ENCODE measurements at regions not wholly inside any gene's neighbourhood (a gene's known extent, or its start where the extent isn't known, plus 50 kb on each side); places are given as distances from the start of the nearest gene placed in this dataset.

GRCh38 chr13:21823949-21824348, 153.1 kb downstream of the FGF9 start:
- ChIA-PET CTCF (no interaction called here), POLR2A (no interaction called here)
- no peak for DNase-seq
- H3K27me3 Mint-ChIP-seq, result no peaks in the 10 kb centered on the region
- H3K4me1 Mint-ChIP-seq (ENCODE audit: low read depth), result no peaks in the 10 kb centered on the region
- H3K9me3 Mint-ChIP-seq, result no peaks in the 10 kb centered on the region
- intact Hi-C loops (cut with micrococcal nuclease), result no loop called here
- H3K27ac Mint-ChIP-seq, result no peak overlapping the region
- H3K36me3 Mint-ChIP-seq, result no peaks in the 10 kb centered on the region
- H3K4me3 Mint-ChIP-seq, result no peak overlapping the region

- Mint-ChIP-seq H3K27me3 (peaks cover 1% of the 10 kb centered on the region), H3K4me3 (no peak overlapping the region), H3K36me3 (no peaks in the 10 kb centered on the region), H3K27ac (no peak overlapping the region), H3K9me3 (no peaks in the 10 kb centered on the region), H3K4me1 (ENCODE audit: low read depth) (no peaks in the 10 kb centered on the region)
- intact Hi-C loops (cut with micrococcal nuclease), result no loop called here
- CTCF ChIA-PET, result no interaction called here
- POLR2A ChIA-PET, result no interaction called here
- DNase-seq, result no peak
Measured at GRCh38 chr13:21825186-21825585, 154.3 kb downstream of the FGF9 start.

- H3K27me3 Mint-ChIP-seq, result peaks cover 1% of the 10 kb centered on the region
- CTCF ChIA-PET, result no interaction called here
Measured at GRCh38 chr13:21825801-21826200, 154.9 kb downstream of the FGF9 start.

GRCh38 chr13:21826214-21827015, 155.5 kb downstream of the FGF9 start:
- POLR2A ChIA-PET, result no interaction called here
- Mint-ChIP-seq H3K27me3 (peaks cover 1% of the 10 kb centered on the region), H3K4me3 (no peak overlapping the region), H3K36me3 (no peaks in the 10 kb centered on the region), H3K4me1 (ENCODE audit: low read depth) (no peaks in the 10 kb centered on the region), H3K9me3 (no peaks in the 10 kb centered on the region), H3K27ac (no peak overlapping the region)
- no peak for DNase-seq
- CTCF ChIA-PET, result no interaction called here
- intact Hi-C loops (cut with micrococcal nuclease), result no loop called here

More at GRCh38 chr13:21825801-21826200, 154.9 kb downstream of the FGF9 start:
- Mint-ChIP-seq H3K4me3 (no peak overlapping the region), H3K36me3 (no peaks in the 10 kb centered on the region), H3K9me3 (no peaks in the 10 kb centered on the region), H3K4me1 (ENCODE audit: low read depth) (no peaks in the 10 kb centered on the region), H3K27ac (no peak overlapping the region)
- no peak for DNase-seq
- intact Hi-C loops (cut with micrococcal nuclease), result no loop called here
- POLR2A ChIA-PET, result no interaction called here

GRCh38 chr13:21831654-21832324, 160.9 kb downstream of the FGF9 start:
- Mint-ChIP-seq H3K9me3 (peaks cover 2% of the 10 kb centered on the region), H3K4me3 (no peak overlapping the region), H3K27ac (no peak overlapping the region), H3K27me3 (peaks cover 1% of the 10 kb centered on the region), H3K4me1 (ENCODE audit: low read depth) (no peaks in the 10 kb centered on the region), H3K36me3 (no peaks in the 10 kb centered on the region)
- ChIA-PET CTCF (no interaction called here), POLR2A (no interaction called here)
- DNase-seq, result no peak
- intact Hi-C loops (cut with micrococcal nuclease), result no loop called here

- Mint-ChIP-seq H3K27me3 (peaks cover 1% of the 10 kb centered on the region), H3K4me3 (no peak overlapping the region), H3K27ac (no peak overlapping the region), H3K36me3 (no peaks in the 10 kb centered on the region), H3K9me3 (peaks cover 2% of the 10 kb centered on the region), H3K4me1 (ENCODE audit: low read depth) (no peaks in the 10 kb centered on the region)
- ChIA-PET POLR2A (no interaction called here), CTCF (no interaction called here)
- intact Hi-C loops (cut with micrococcal nuclease), result no loop called here
- DNase-seq, result no peak
Measured at GRCh38 chr13:21833921-21834320, 163.0 kb downstream of the FGF9 start.

GRCh38 chr13:21834521-21834920, 163.6 kb downstream of the FGF9 start:
- DNase-seq, result no peak
- ChIA-PET POLR2A (no interaction called here), CTCF (no interaction called here)
- intact Hi-C loops (cut with micrococcal nuclease), result no loop called here
- Mint-ChIP-seq H3K9me3 (peaks cover 2% of the 10 kb centered on the region), H3K36me3 (no peaks in the 10 kb centered on the region), H3K27me3 (peaks cover 1% of the 10 kb centered on the region), H3K4me3 (no peak overlapping the region), H3K4me1 (ENCODE audit: low read depth) (no peaks in the 10 kb centered on the region), H3K27ac (no peak overlapping the region)

- POLR2A ChIA-PET, result no interaction called here
- Mint-ChIP-seq H3K27ac (no peak overlapping the region), H3K4me1 (ENCODE audit: low read depth) (no peaks in the 10 kb centered on the region)
Measured at GRCh38 chr13:21837288-21837687, 166.4 kb downstream of the FGF9 start.

GRCh38 chr13:21837841-21838551, 167.1 kb downstream of the FGF9 start:
- H3K4me1 Mint-ChIP-seq (ENCODE audit: low read depth), result no peaks in the 10 kb centered on the region
- intact Hi-C loops (cut with micrococcal nuclease), result no loop called here
- no peak for DNase-seq
- H3K27me3 Mint-ChIP-seq, result no peaks in the 10 kb centered on the region
- H3K36me3 Mint-ChIP-seq, result no peaks in the 10 kb centered on the region
- no peak overlapping the region for H3K4me3 Mint-ChIP-seq
- ChIA-PET CTCF (no interaction called here), POLR2A (no interaction called here)
- no peaks in the 10 kb centered on the region for H3K9me3 Mint-ChIP-seq
- H3K27ac Mint-ChIP-seq, result no peak overlapping the region

More at GRCh38 chr13:21837288-21837687, 166.4 kb downstream of the FGF9 start:
- CTCF ChIA-PET, result no interaction called here
- intact Hi-C loops (cut with micrococcal nuclease), result no loop called here
- Mint-ChIP-seq H3K9me3 (peaks cover 2% of the 10 kb centered on the region), H3K4me3 (no peak overlapping the region), H3K36me3 (no peaks in the 10 kb centered on the region), H3K27me3 (no peaks in the 10 kb centered on the region)
- no peak for DNase-seq

GRCh38 chr13:21846605-21847004, 175.7 kb downstream of the FGF9 start:
- DNase-seq, result no peak
- H3K9me3 Mint-ChIP-seq, result no peaks in the 10 kb centered on the region
- peaks cover 2% of the 10 kb centered on the region for H3K27me3 Mint-ChIP-seq
- intact Hi-C loops (cut with micrococcal nuclease), result no loop called here
- ChIA-PET CTCF (interaction anchor here (1.3 kb wide), 1 partner anchor 23 kb away, joined by 3 read pairs; no protein-coding TSS in a partner anchor), POLR2A (no interaction called here)
- no peak overlapping the region for H3K4me3 Mint-ChIP-seq
- peaks cover 1% of the 10 kb centered on the region for H3K4me1 Mint-ChIP-seq (ENCODE audit: low read depth)
- no peaks in the 10 kb centered on the region for H3K36me3 Mint-ChIP-seq
- no peak overlapping the region for H3K27ac Mint-ChIP-seq

- peak; percentile 12 for DNase-seq
- no peak overlapping the region for H3K4me3 Mint-ChIP-seq
- peaks cover 1% of the 10 kb centered on the region for H3K4me1 Mint-ChIP-seq (ENCODE audit: low read depth)
- CTCF ChIA-PET, result interaction anchor here (0.7 to 1.3 kb wide), 3 partner anchors 22 to 429 kb away, joined by 4 to 7 read pairs (median 5); no protein-coding TSS in a partner anchor
- POLR2A ChIA-PET, result no interaction called here
- intact Hi-C loops (cut with micrococcal nuclease), result loop anchor here (1.0 kb wide), 1 partner anchor 429 kb away; no protein-coding TSS in a partner anchor
- no peak overlapping the region for H3K27ac Mint-ChIP-seq
- peaks cover 2% of the 10 kb centered on the region for H3K27me3 Mint-ChIP-seq
- no peaks in the 10 kb centered on the region for H3K9me3 Mint-ChIP-seq
- H3K36me3 Mint-ChIP-seq, result no peaks in the 10 kb centered on the region
Measured at GRCh38 chr13:21849323-21849722, 178.4 kb downstream of the FGF9 start.

Measured in activated CD4-positive, alpha-beta memory T cell treated with anti-CD3 and anti-CD28 coated beads for 36 hours (primary cell).